Uterus (tissue), 2 donors: ENCODE measurements at regions not wholly inside any gene's neighbourhood (a gene's known extent, or its start where the extent isn't known, plus 50 kb on each side); places are given as distances from the start of the nearest gene placed in this dataset.

Source experiments
- CTCF ChIP-seq, 4 experiments: fragments of 200-600 bp in 2 of 4; fragments of 450-650 bp in 2 of 4; sonication (generic) in 2 of 4; IDR thresholded peaks; one replicate each; pipeline ENCODE4 v1.5.1; 2016 to 2019; ENCODE audit warnings: antibody characterized with exemption in 4 of 4, mild to moderate bottlenecking in 2 of 4, moderate library complexity in 1 of 4
- POLR2A ChIP-seq, 2 donors: fragments of 450-650 bp; IDR thresholded peaks; one replicate each; pipeline ENCODE4 v1.6.1; 2016; ENCODE audit warnings: antibody characterized with exemption in 2 of 2, mild to moderate bottlenecking in 1 of 2, moderate library complexity in 1 of 2

- TF ChIP-seq CTCF (IDR thresholded peaks at IDR 0.05) (no peak), POLR2A (IDR thresholded peaks at IDR 0.05) (no peak)
Observed at GRCh38 chr5:158496624-158497023, 603.1 kb downstream of the EBF1 start.
